Erythroblast (primary cell): ENCODE measurements at regions not wholly inside any gene's neighbourhood (a gene's known extent, or its start where the extent isn't known, plus 50 kb on each side); places are given as distances from the start of the nearest gene placed in this dataset.

Experiments
- GATA1 ChIP-seq: IDR thresholded peaks from 2 replicates; pipeline ENCODE4 v1.6.1; 2011; ENCODE audit warnings: low read depth, mild to moderate bottlenecking, control low read depth, low read length, moderate library complexity
- POLR2A ChIP-seq: IDR thresholded peaks from 2 replicates; pipeline ENCODE4 v1.6.1; 2011; ENCODE audit warnings: mild to moderate bottlenecking, low read length

GRCh38 chr1:184881941-184882913, 92.1 kb downstream of the NIBAN1 start:
- TF ChIP-seq POLR2A (no peak), GATA1 (no peak)
